ENCODE measurements at regions not wholly inside any gene's neighbourhood (a gene's known extent, or its start where the extent isn't known, plus 50 kb on each side); places are given as distances from the start of the nearest gene placed in this dataset.

GRCh38 chr11:82024760-82025159 lies 708.9 kb downstream of the FAM181B start:
- TF ChIP-seq, protein P1, sequence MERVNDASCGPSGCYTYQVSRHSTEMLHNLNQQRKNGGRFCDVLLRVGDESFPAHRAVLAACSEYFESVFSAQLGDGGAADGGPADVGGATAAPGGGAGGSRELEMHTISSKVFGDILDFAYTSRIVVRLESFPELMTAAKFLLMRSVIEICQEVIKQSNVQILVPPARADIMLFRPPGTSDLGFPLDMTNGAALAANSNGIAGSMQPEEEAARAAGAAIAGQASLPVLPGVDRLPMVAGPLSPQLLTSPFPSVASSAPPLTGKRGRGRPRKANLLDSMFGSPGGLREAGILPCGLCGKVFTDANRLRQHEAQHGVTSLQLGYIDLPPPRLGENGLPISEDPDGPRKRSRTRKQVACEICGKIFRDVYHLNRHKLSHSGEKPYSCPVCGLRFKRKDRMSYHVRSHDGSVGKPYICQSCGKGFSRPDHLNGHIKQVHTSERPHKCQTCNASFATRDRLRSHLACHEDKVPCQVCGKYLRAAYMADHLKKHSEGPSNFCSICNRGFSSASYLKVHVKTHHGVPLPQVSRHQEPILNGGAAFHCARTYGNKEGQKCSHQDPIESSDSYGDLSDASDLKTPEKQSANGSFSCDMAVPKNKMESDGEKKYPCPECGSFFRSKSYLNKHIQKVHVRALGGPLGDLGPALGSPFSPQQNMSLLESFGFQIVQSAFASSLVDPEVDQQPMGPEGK (CRISPR knock-in tag; IDR thresholded peaks at IDR 0.05; ENCODE audit: borderline replicate concordance) = no peak
- TF ChIP-seq BACH2 (CRISPR knock-in tag; IDR thresholded peaks at IDR 0.05; ENCODE audit: borderline replicate concordance) (no peak), ESRRG (CRISPR knock-in tag; IDR thresholded peaks at IDR 0.05) (no peak), TCF4 (CRISPR knock-in tag; IDR thresholded peaks at IDR 0.05; ENCODE audit: borderline replicate concordance) (no peak), ARNTL (CRISPR knock-in tag; IDR thresholded peaks at IDR 0.05; ENCODE audit: borderline replicate concordance, low read depth) (no peak)
- TF ChIP-seq, protein P2, sequence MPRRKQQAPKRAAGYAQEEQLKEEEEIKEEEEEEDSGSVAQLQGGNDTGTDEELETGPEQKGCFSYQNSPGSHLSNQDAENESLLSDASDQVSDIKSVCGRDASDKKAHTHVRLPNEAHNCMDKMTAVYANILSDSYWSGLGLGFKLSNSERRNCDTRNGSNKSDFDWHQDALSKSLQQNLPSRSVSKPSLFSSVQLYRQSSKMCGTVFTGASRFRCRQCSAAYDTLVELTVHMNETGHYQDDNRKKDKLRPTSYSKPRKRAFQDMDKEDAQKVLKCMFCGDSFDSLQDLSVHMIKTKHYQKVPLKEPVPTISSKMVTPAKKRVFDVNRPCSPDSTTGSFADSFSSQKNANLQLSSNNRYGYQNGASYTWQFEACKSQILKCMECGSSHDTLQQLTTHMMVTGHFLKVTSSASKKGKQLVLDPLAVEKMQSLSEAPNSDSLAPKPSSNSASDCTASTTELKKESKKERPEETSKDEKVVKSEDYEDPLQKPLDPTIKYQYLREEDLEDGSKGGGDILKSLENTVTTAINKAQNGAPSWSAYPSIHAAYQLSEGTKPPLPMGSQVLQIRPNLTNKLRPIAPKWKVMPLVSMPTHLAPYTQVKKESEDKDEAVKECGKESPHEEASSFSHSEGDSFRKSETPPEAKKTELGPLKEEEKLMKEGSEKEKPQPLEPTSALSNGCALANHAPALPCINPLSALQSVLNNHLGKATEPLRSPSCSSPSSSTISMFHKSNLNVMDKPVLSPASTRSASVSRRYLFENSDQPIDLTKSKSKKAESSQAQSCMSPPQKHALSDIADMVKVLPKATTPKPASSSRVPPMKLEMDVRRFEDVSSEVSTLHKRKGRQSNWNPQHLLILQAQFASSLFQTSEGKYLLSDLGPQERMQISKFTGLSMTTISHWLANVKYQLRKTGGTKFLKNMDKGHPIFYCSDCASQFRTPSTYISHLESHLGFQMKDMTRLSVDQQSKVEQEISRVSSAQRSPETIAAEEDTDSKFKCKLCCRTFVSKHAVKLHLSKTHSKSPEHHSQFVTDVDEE (CRISPR knock-in tag; IDR thresholded peaks at IDR 0.05) = no peak
- TF ChIP-seq, protein P3, sequence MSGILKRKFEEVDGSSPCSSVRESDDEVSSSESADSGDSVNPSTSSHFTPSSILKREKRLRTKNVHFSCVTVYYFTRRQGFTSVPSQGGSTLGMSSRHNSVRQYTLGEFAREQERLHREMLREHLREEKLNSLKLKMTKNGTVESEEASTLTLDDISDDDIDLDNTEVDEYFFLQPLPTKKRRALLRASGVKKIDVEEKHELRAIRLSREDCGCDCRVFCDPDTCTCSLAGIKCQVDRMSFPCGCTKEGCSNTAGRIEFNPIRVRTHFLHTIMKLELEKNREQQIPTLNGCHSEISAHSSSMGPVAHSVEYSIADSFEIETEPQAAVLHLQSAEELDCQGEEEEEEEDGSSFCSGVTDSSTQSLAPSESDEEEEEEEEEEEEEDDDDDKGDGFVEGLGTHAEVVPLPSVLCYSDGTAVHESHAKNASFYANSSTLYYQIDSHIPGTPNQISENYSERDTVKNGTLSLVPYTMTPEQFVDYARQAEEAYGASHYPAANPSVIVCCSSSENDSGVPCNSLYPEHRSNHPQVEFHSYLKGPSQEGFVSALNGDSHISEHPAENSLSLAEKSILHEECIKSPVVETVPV (CRISPR knock-in tag; IDR thresholded peaks at IDR 0.05) = no peak

All from SK-N-SH treated with all-trans-retinoic acid at 6 μM for 48 hours (cell line).